RWPE2 (cell line): ENCODE measurements at regions not wholly inside any gene's neighbourhood (a gene's known extent, or its start where the extent isn't known, plus 50 kb on each side); places are given as distances from the start of the nearest gene placed in this dataset.

Source experiments
- ATAC-seq: fragments of 200-7000 bp; cut with Tn5 transposase; 3 replicates; pipeline ENCODE4 v1.9.1; 2021; ENCODE audit warnings: low read depth
- DNase-seq: peaks from one replicate; pipeline ENCODE4 v3.0.0-alpha.2; 2020; ENCODE audit warnings: low spot score
- H3K27ac ChIP-seq: fragments of 450-650 bp; 2 replicates; pipeline ENCODE4 v1.5.1; 2017; ENCODE audit warnings: mild to moderate bottlenecking; ENCODE audit not compliant: poor library complexity, severe bottlenecking
- H3K27me3 ChIP-seq: fragments of 250-450 bp; sonication (Bioruptor Pico); 2 replicates; pipeline ENCODE4 v1.5.1; 2021; ENCODE audit warnings: mild to moderate bottlenecking, moderate library complexity; ENCODE audit not compliant: insufficient read depth, poor library complexity, severe bottlenecking
- H3K36me3 ChIP-seq: fragments of 250-450 bp; sonication (Bioruptor Pico); 2 replicates; pipeline ENCODE4 v1.5.1; 2020; ENCODE audit warnings: low read depth, mild to moderate bottlenecking, moderate library complexity
- H3K4me1 ChIP-seq: fragments of 250-450 bp; sonication (Bioruptor Pico); 2 replicates; pipeline ENCODE4 v1.5.1; 2021; ENCODE audit warnings: mild to moderate bottlenecking, moderate library complexity; ENCODE audit not compliant: insufficient read depth, poor library complexity, severe bottlenecking
- H3K4me3 ChIP-seq: fragments of 250-450 bp; sonication (Bioruptor Pico); 2 replicates; pipeline ENCODE4 v1.5.1; 2021; ENCODE audit warnings: mild to moderate bottlenecking, moderate library complexity; ENCODE audit not compliant: severe bottlenecking
- H3K9me3 ChIP-seq: fragments of 250-450 bp; sonication (Bioruptor Pico); 2 replicates; pipeline ENCODE4 v1.5.1; 2021; ENCODE audit warnings: mild to moderate bottlenecking, moderate library complexity; ENCODE audit not compliant: severe bottlenecking
- TF ChIP-seq, protein P1 (sequence below): fragments of 450-650 bp; IDR thresholded peaks from one replicate; pipeline ENCODE4 v1.5.1; 2017; ENCODE audit warnings: mild to moderate bottlenecking, moderate library complexity; ENCODE audit not compliant: poor library complexity, severe bottlenecking

DNA sequence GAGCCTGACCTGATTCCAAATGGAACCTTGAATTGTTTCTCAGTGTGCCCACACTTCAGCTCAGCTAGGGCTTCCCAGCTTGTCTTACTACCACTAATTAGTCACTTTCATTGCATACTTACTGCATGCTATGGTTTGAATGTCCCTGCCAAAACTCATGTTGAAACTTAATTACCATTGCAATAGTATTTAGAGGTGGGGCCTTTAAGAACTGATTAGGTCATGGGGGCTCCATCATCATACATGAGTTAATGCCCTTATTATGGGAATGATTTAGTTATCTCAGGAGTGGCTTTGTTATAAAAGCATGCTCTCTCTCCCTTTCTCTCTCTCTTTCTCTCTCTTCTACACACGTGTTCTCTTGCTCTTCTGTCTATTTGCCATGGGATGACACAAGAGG, 68.3 kb downstream of the NENF start:
- Histone ChIP-seq H3K27me3 (no peaks in the 10 kb centered on the region), H3K9me3 (no peaks in the 10 kb centered on the region), H3K27ac (no peak overlapping the region), H3K4me3 (no peak overlapping the region), H3K4me1 (no peaks in the 10 kb centered on the region), H3K36me3 (no peaks in the 10 kb centered on the region)
- no peak for ATAC-seq
- TF ChIP-seq, protein P1, sequence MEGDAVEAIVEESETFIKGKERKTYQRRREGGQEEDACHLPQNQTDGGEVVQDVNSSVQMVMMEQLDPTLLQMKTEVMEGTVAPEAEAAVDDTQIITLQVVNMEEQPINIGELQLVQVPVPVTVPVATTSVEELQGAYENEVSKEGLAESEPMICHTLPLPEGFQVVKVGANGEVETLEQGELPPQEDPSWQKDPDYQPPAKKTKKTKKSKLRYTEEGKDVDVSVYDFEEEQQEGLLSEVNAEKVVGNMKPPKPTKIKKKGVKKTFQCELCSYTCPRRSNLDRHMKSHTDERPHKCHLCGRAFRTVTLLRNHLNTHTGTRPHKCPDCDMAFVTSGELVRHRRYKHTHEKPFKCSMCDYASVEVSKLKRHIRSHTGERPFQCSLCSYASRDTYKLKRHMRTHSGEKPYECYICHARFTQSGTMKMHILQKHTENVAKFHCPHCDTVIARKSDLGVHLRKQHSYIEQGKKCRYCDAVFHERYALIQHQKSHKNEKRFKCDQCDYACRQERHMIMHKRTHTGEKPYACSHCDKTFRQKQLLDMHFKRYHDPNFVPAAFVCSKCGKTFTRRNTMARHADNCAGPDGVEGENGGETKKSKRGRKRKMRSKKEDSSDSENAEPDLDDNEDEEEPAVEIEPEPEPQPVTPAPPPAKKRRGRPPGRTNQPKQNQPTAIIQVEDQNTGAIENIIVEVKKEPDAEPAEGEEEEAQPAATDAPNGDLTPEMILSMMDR: no peak
- no peak for DNase-seq

DNA sequence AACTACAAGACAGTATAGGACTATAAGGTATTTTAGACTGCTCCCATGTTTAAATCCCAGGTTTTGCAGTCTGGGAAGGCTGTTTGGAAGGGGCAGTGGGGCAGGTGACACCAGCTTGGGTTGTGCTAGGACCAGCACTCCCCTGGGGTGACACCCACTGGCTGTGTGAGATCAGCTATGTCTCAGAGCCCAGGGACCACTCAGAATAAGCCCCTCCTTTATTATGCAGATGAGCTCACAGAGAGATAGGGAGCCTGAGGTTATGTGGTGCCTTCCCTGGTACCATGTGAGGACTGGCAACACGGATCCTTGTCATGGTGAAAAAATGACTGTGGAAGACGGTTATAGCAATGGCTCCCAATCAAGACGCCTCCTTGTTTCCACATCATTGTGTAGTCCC, 71.0 kb downstream of the NENF start:
- no peaks in the 10 kb centered on the region for H3K4me1 ChIP-seq
- H3K9me3 ChIP-seq: no peaks in the 10 kb centered on the region
- TF ChIP-seq, protein P1: no peak
- H3K27ac ChIP-seq: no peak overlapping the region
- H3K4me3 ChIP-seq: no peak overlapping the region
- ATAC-seq: no peak
- no peaks in the 10 kb centered on the region for H3K36me3 ChIP-seq
- H3K27me3 ChIP-seq: no peaks in the 10 kb centered on the region
- no peak for DNase-seq

DNA sequence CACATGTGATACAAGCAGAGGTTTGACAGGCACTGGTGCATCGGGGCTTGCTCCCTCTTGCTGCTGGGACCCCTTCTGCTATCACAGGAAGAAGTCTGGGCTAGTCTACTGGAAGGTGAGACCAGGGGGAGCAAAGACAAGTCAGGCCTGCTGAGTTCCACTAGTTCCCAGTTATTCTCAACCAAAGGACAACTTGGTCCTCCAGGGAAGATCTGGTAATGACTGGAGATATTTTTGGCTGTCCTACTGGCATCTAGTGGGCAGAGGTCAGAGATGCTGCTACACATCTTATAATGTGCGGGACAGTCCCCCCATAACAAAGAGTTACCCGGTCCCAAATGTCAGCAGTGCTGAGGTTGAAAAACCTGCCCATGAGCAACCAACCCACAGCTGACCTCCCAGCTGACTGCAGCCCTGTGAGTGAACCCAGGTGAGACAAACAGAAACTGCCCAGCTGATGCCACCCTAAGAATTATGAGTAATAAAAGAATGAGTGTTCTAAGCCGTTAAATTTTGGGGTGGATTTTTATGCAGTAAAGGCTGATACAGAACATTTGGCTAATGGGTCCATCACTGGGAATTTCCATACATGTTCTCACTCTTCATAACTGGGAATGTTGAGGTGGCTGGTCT, 71.6 kb downstream of the NENF start:
- Histone ChIP-seq H3K27me3 (no peaks in the 10 kb centered on the region), H3K9me3 (no peaks in the 10 kb centered on the region), H3K36me3 (no peaks in the 10 kb centered on the region), H3K27ac (no peak overlapping the region), H3K4me3 (no peak overlapping the region), H3K4me1 (no peaks in the 10 kb centered on the region)
- no peak for DNase-seq
- TF ChIP-seq, protein P1: no peak
- no peak for ATAC-seq

DNA sequence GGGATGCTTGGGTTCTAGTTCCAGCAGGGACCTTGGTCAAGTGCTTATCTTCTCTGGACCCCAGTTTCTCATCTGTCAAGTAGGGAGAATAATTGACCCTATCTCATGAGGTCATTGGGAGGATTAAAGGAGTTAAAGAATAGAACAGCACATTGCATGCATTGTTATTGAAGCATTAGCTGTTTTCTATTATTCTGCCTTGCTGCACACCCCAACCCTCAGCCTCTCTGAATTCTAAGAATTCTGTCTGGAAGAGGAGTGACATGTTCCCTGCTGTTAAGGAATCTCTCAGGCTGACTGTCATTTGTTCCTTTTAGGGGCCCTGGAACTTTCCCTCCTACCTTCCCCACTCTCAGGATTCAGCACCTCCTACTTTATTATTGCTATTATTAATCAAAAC, 73.9 kb downstream of the NENF start:
- H3K4me3 ChIP-seq: no peak overlapping the region
- H3K9me3 ChIP-seq: no peaks in the 10 kb centered on the region
- TF ChIP-seq, protein P1: no peak
- no peaks in the 10 kb centered on the region for H3K4me1 ChIP-seq
- H3K36me3 ChIP-seq: no peaks in the 10 kb centered on the region
- H3K27me3 ChIP-seq: no peaks in the 10 kb centered on the region
- H3K27ac ChIP-seq: no peak overlapping the region
- ATAC-seq (no peak), DNase-seq (no peak)

DNA sequence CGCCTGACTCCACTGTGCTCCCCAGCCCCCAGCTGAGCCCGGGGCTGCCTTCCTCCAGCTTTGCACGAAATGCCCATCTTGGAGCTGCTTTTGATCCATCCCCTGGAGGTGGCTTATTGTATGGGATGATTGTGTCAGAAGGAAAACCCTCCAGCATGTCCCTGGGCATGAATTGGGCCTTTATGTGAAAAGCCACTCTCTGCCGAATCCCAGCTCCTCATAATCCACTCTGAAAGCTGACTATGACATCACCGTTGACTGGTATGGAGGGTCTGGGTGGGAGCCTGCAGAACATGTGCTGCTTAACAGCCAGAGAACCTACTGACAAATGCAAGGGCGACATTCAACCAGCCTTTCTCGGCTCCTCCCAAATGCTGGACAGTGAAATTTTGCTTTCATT, 74.6 kb downstream of the NENF start:
- H3K36me3 ChIP-seq: no peaks in the 10 kb centered on the region
- H3K27ac ChIP-seq: no peak overlapping the region
- H3K4me3 ChIP-seq: no peak overlapping the region
- H3K27me3 ChIP-seq: no peaks in the 10 kb centered on the region
- DNase-seq: no peak
- no peaks in the 10 kb centered on the region for H3K4me1 ChIP-seq
- TF ChIP-seq, protein P1: no peak
- ATAC-seq: no peak
- no peaks in the 10 kb centered on the region for H3K9me3 ChIP-seq
